Fibroblast of skin of abdomen (primary cell): ENCODE measurements at regions not wholly inside any gene's neighbourhood (a gene's known extent, or its start where the extent isn't known, plus 50 kb on each side); places are given as distances from the start of the nearest gene placed in this dataset.

Source experiments
- DNase-seq: peaks from one replicate; pipeline ENCODE4 v3.0.0-alpha.2; 2013

DNA sequence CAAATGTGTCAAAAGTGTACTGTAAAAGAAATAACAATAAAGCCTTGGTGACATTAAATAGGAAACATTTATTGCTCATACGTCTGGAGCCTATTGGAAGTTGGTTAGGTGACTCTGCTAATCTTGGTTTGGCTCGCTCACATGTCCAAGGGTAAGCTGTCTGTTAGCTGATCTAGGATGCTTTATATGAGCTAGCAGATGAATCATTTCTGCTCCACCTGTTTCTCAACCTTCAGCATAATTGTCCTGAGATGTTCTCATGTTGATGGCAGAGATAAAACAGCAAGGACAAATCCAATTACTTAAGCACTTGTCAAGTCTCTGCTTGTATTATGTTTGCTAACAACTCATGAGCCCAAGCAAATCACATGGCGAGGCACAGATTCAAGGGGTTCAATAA lies 56.0 kb upstream of the CD53 start:
- no peak for DNase-seq

DNA sequence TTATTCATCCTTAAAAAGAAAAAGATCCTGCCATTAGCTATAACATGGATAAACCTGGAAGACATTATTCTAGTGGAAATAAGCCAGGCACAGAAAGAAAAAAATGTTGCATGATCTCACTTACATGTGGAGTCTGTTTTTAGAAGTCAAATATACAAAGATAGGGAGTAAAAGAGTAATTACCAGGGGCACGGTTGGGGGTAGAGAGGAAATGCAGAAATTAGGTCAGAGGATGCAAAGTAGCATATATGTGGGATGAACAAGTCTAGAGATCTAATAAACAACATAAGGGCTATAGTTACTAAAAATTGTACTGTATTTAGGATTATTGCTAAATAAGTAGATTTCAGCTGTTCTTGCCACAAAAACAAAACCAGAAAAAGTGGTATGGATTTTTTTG lies 61.4 kb upstream of the CD53 start:
- no peak for DNase-seq

DNA sequence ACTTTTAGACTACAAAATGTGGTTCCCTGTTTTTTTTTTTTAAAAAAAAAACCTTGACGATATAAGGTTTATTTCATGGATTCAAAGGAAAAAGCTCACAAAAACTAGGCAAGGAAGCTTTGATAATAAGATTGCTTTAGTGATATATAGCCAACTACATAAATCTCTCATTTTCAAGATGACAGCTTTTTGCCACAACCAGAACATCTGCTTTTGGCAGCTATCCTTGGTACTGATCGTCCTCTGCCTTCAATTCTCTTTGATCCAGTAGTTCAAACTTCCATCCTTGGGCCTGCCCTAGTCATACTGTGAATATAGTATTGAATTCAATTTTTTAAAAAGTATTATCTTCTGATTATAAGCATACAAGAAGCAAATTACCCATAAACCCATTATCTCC lies 72.9 kb upstream of the CD53 start:
- DNase-seq, result no peak

DNA sequence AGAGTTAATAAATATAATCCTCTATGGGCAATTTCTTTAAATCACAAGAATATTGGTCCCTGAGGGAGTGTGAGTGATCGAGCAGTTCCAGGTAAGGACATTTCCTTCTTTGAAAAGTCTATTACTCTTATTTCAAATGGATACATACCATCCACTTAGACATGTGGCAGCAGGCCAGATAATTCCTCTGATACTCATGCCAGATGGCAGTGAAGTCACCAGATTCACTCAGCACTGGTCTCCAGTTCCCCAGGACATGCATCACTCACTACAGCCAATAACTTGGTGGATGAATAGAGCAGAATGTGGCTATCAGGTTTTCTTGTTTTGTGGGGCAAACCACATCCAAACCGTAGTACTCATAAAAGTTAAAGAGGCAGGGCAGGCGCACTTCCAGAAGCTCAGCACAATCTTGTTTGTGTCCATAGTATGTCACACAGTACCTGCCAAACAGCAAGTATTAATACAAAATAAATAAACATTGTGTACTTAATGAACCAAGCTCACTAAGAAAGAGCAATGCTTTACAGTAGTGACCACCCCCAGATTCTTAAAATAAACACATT lies 74.2 kb upstream of the CD53 start:
- DNase-seq, result no peak

DNA sequence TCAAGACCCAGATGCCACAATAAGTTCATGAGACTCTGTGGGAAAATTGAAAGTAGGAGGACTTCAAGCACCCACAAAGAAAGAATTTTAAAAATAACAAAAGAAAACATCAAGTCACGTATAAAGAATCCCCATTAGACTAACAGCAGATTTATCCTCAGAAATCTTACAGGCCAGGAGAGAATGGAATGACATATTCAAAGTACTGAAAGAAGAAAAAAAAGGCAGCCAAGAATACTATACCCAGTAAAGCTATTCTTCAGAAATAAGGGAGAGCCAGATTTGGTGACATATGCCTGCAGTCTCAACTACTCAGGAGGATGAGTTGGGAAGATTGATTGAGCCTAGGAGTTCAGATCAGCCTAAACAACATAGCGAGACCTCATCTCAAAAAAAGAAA lies 84.3 kb upstream of the CD53 start:
- DNase-seq, result no peak

DNA sequence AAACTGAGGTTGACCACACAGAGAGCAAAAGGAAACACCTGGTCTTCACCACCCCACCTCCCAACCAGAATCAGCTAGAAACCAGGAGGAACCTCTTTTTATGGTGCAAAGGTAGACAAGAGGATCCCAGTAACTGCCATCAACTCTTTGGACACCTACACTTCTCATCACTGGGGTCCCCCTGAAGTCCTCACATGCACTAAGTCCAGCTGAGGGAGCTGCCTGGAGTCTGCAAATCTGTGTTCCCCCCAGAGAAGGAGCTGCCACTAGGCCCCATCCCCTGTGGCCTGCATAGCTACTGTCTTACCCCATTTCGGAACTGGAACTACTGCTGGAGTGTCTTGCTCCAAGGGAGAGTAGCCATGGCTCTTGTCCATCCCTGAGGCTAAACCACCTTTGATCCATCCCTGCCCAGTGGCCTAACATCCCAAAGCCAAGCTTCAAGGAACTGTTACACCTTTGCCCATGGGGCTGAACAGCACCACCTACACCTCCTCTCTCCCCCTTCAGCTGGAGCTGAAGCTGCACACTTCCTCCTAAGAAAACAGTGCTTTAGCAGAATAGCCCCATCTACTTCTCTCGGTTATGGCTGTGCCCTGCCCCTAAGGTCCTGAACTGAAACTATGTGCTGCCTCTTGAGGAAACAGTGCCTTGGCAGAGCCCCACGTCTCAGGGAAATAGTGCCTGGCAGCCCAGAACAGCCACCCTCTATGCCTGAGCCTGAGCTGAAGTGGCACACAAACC lies 85.4 kb upstream of the CD53 start:
- no peak for DNase-seq

DNA sequence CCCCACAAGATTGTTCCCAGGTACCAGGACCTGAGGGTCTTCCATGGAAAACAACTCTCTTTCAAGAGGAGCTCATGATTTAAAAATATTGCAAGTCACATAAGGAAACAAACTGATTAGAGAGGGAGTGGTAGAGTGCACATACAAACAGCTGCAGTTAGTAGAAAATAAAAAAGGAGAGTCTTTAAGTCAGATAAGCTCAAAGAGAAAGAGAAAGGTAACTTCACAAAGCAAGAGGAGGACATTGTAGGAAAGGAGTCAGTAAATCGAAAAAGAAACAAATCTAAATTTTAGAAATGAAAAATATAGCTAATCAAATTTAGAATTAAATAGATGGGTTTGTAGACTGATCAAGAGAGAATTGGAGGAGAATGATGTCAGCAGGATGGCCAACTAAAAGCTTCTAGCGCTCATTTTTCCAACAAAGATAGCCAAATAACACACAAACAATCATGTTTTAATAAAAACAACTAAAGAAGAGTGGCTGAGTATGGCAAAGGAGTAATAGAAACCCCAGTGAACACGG lies 86.1 kb upstream of the CD53 start:
- no peak for DNase-seq

DNA sequence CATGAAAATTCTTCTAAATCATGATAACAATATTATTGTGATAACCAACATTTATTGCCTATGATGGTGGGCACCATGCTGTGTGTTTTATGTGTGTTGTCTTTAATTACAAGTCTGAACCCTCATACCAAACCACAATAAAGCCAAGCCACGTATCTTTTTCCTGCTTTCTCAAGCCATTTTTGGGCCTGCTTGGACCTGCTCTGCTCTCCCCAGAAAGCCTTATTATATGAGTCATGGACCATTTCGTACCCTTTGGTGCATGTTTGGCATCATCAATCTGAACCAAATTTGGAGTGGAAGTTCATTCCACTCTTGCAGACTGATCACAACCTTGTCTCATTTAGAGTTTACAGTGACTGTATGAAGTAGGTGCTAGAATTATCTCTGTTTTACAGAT lies 87.3 kb upstream of the CD53 start:
- DNase-seq, result no peak

DNA sequence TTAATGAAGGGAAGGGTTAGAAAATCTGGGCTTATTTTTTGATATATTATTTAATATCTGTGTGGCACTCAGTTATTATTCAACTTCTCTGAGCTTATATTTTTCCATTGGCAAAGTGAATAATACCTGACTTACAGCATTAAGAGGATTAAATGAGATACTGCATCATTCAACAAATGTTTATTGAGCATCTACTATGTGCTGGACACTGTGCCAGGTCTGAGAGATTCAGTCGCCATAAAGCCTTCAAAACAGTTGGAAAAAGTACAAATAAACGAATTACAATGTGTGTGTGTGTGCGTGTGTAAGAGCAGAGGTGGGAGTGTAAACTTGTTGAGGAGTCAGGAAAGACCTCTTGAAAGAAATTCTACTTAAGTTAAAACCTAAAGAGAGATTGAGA lies 87.9 kb upstream of the CD53 start:
- DNase-seq, result no peak

DNA sequence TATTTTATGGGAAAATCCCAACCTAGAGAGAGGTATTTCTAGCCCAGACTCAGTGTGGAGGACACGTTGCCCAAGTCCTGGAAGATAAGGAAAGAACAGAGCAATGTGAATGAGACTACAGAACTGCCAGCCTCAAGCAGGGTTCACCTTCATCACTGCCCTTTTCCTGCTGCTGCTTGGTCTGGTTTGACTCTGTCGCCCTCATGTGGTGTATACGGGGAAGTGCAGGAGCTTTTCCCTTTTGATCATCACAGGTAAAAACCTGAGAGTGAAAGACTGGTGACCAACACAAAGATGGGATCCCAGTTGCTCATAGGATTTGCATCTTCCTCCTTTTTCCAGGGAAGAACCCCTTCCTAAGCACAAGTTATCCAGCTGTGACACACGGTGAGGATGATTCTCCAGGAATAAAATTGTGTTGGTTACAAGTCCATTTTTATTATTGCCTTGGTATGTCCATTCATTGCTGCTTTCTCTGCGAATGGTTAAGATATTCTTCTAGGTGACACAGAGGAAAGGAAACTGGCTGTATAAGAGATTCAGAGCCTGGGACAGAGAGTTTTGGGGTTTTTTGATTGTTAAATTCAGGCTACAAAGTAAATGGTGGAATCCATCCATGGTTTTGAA lies 89.5 kb upstream of the CD53 start:
- peak; percentile 28 for DNase-seq

DNA sequence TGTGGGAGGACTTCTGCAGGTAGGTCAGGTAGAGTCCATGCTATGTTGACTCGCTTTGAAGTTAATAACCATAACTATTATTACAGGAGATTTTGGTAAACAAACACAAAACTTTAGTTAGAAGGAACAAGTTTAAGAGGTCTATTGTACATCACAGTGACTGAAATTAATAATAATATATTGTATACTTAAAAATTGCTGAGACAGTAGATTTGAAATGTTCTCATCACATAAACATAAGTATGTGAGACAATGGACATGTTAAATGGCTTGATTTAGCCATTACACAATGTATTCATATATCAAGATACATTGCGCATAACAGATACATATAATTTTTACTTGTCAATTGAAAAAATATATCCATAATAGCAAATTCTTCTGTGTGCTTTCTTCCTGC lies 91.4 kb upstream of the CD53 start:
- no peak for DNase-seq

DNA sequence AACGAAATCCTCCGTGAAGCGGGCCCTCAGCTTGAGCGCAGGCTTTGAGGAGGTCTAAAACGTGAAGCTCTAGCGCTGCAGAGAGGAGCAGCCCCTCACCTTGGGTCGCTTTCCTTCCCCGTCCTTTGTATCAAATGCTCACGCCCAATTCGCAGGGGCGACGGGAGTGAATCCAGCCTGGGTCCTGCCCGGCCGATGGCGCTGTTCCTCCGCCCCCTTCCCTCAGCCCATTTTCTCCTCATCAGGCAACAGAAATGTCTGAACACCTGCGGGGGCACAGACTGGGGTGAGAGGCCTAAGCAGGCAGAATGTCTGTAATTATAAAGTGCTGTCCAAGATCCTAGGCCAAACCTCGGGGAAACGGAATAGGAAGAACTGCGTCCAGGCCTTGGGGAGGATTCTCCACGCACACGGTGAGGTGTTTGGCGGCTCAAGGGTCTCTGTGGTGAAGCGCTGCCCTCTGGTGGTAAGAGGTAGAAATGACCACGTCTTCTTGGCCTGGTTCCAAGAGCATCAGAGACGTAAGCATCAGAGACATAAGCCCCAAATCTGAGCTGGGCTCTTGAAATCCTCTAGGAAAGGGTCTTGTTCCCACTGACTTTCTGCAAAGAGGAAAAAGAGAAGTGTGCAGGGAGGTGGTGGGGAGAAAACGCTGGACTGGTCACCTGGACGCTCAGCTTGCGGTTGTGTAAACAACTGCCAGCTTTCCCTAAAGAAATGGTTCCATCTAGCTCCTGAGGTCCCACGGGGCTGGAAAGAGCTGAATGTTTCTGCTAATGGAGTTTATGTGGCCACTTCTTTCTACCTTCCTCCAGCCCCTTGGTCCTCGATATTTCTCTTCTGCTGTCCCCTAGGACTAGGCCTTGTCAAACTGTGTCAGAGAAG lies 92.1 kb upstream of the CD53 start:
- DNase-seq, result peak; percentile 64

DNA sequence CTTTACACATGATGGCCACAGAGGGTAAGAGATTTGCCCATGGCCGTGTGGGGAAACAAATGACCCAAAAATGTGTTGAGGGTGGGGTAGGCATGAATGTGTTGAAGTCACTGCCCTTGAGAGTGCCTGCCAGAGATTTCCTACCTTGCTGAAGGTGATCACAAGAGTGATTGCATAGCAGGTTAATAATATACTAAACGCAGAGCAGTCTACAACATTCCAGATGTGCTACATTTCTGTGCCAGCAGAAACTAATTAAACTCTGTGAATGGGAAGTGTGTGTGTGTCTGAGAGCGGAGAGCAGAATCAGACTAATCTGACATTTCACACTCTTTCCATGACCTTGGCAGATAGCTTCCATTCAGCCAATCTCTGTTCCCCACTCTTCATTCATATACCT lies 93.3 kb upstream of the CD53 start:
- DNase-seq, result no peak

DNA sequence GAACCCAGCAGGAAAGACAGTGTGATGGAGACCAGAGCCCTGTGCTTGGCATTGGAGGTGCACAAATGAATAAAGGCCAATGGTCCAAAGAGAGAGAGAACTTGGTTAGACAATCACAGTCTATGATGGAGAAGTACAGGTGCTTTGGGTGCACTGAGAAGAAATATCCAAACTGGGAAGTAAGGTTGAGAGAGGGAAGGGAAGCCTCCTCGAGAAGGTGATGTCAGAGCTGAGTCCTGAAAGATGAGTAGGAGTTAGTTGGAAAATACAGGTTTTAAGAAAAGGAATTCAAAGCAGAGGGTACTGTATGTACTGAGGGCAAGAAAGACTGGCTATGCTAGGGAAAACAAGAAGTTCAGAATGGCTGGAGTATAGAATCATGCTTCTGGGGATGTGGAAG lies 94.1 kb upstream of the CD53 start:
- DNase-seq, result no peak

DNA sequence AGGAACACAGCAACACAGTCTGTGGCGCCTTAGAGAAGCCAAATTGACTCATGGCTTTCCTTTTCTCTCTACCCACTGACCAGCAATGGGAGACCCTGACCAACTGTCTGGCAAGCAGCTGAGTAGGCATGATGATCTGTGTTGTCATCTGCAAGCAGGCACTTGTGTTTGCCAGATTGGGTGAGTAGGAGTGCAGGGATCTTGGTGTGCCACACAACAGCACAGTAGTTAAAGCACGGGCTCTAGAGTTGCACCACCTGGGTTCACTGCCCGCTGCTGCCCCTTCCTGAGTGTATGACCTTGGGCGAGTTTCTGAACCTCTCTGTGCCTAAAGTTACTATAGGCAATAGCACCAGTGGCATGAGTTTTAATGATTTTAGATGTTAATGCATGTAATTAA lies 95.7 kb upstream of the CD53 start:
- DNase-seq, result no peak

DNA sequence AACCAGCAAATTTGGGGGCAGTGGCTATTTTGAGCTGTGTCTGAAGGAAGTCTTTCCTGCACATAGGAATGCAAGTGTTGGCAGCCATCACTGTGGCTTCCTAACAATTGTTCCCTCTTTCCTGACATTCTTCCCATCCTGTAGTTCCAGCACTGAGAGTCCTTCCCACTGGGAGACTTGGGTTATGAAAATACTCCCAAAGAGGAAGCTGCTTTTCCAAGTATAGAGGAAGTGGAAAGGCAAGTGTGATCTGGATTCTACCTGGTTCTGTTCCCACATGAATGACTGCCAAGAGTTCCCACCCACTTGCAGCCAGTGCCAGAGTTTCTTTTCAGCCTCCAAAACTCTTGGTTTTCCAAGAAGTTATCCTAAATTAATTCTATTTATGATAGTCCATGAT lies 98.5 kb upstream of the CD53 start:
- no peak for DNase-seq

DNA sequence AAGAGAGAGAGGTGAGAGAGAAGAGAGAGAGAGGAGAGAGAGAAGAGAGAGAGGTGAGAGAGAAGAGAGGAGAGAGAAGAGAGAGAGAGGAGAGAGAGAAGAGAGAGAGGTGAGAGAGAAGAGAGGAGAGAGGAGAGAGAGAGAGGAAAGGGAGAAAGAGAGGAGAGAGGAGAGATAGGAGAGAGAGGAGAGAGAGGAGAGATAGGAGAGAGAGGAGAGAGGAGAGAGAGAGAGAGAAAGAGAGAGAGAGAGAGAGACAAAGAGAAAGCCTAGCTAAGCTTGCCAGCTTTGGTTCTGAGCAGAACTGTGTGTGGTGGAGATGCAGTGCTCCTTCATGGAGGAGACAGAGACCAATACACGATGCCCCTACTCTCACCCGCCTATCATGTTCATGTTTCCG lies 99.1 kb upstream of the KCNA3 start:
- DNase-seq, result no peak

DNA sequence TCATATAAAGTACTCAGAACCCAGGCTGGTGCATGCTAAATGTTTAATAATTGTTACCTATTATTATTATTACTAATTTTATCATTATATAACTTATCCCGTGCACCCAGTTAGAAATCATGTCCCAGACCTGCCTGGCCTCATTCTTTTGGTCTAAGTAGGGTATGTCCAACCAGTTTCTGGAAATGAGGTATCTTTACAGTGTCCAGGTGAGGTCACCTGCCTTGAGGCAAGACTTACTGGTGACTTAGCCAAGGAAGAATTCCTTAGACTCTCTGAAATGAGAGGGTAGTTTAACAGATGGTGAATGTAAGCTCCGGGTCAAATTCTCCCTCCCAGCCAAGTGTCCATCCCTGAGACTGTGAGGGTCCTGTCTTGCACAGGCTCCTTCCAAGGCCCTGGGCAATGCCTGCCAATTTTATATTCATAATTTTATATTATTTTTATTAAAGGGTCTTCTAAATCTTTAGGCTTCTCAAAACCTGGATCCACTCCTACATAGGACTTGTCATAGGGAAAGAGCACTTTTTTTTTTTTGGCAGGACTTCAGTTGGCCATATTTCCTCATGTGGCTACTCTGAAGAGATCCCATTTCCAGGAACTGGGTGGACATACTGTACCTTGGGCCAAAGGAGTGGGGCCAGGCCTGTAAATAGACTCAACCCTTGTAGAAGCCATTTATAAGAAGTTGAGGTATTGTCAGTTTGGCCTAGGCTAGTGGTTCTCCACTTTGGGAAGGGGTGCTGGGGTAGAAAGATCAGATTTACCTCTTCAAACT lies 96.7 kb upstream of the KCNA3 start:
- DNase-seq, result no peak

DNA sequence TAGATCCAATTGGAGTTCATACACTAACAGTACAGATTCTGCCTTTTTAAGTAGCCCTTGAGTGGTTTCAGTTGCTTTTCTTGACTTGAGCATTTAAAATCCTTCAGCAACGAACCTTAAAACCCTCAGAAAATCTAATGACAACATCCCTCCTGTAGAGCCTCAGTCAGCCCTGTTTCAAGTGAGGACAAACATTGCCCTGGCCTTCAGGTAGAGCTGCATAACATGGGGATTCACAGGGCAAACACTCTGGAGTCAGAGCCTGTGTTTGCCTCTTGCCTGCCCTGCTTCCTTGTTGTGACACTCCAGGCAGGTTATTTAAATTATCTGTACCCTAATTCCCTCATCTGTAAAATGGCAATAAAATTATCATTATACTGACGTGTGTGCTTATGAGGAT lies 96.1 kb upstream of the KCNA3 start:
- DNase-seq, result no peak

DNA sequence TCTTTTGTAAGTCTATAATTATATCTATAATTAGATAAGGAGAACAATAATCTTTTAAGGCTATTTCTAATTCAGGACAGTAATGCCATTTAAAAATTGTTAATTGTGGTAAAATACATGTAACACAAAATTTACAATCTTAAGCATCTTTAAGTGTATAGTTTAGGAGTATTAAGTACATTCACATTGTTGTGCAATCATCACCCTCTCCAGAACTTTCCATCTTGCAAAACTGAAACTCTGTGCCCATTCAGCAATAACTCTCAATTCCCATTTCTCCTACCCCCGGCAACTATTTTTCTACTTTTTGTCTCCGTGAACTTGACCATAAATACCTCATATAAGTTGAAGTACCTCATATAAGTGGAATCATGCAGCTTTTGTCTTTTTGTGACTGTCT lies 93.9 kb upstream of the KCNA3 start:
- DNase-seq, result no peak

DNA sequence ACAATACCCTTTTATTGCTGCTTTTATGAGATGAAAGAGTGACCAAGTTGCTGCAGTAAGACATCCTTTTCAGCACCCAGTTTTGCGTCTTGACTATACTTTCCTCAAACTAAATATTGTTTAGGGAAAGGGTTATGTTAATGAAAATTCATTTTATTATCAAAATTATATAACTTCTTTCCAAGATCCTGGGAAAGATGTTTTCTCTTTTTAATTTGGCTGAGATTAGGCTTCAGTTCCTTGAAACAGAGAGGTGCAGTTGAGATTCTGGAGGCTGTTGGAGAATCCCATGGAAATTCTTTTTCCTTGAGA lies 91.6 kb upstream of the KCNA3 start:
- no peak for DNase-seq

DNA sequence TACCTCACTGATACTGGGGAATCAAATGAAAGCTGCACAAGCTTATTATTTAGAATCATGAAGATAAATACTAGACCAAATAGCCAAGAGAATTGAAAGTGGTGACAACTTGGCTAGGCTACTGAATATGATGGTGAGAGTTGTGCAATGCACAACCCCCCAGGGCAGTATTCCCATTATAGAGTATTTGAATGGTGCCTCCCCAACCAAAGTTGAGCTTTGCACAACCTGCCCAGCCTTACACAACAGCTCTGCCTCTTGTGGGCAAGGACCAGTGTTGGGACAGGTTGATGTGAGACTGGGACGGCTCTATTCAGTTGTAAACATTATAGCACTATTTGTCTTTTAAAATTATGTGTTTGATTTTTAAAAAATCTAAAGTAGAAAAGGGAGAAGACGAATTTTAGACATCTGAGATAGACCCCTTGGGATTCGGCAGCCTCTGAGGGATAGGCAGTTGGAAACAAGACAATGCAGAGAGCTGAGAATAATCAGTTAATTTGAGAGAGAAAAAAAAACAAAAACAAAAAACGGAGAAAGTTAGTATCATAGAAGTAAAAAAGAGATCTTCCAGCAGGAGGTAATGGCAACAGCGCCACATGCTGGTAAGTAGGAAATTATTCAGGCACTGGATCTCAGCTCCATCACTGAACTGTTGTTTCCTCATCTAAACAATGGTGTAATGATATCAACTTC lies 91.0 kb upstream of the KCNA3 start:
- peak; percentile 37 for DNase-seq
